ENCODE measurements at regions not wholly inside any gene's neighbourhood (a gene's known extent, or its start where the extent isn't known, plus 50 kb on each side); places are given as distances from the start of the nearest gene placed in this dataset.

GRCh38 chr12:59194794-59195193 lies 274.5 kb upstream of the LRIG3 start:
- TF ChIP-seq POLR2AphosphoS5 (IDR thresholded peaks at IDR 0.05; ENCODE audit: low read depth, low read length) (no peak), CTCF (IDR thresholded peaks at IDR 0.05) (no peak)
